ENCODE measurements at regions not wholly inside any gene's neighbourhood (a gene's known extent, or its start where the extent isn't known, plus 50 kb on each side); places are given as distances from the start of the nearest gene placed in this dataset.

- no peak for TF ChIP-seq POLR2A (IDR thresholded peaks at IDR 0.05)
- no peak for TF ChIP-seq EP300 (IDR thresholded peaks at IDR 0.05)
Measured at GRCh38 chr12:111158992-111159391, 209.9 kb downstream of the PHETA1 start.

Data from ovary (tissue), 1 donor.